Stimulated activated CD4-positive, alpha-beta T cell treated with anti-CD3 and anti-CD28 coated beads, Interleukin-4, amount 100 ng/mL, for 4 hours (primary cell): ENCODE measurements at regions not wholly inside any gene's neighbourhood (a gene's known extent, or its start where the extent isn't known, plus 50 kb on each side); places are given as distances from the start of the nearest gene placed in this dataset.

Experiments
- DNase-seq, 2 experiments: peaks; one replicate each; pipeline ENCODE4 v3.0.0-alpha.2; 2020

DNA sequence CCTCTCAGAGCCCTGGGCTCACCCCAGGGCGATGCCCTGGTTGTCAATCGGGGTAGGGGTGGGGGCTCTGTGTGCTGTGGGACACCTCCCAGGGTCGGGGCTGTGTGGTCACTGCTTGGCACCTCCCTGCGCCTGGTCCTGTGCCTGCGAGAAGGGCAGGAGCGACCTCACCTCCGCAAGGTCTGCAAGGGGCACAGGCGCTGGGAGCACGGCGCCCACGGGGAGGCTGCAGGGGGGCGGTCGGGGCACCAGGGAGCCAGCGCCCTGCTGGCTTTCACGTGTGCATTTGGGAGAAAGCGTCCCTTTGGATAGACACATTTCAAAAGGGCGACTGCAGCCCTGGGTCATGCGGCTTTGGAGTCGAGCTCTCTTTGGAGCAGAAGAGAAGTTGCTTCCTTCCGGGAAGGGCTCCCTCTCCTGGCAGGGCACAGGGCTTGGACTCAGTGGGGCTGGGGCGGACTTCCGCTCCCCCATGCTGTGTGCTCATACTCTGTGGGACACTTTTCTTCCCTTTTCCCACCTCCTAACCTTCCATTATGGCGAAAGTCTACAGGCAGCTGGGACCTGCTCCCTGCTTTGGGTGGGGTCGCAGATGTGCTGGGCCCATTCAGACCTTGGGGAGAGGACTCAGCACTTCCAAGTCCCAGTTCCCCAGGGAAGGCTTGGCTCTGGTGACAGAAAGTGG is 52.9 kb upstream of the SLC28A3 start:
- DNase-seq = no peak

DNA sequence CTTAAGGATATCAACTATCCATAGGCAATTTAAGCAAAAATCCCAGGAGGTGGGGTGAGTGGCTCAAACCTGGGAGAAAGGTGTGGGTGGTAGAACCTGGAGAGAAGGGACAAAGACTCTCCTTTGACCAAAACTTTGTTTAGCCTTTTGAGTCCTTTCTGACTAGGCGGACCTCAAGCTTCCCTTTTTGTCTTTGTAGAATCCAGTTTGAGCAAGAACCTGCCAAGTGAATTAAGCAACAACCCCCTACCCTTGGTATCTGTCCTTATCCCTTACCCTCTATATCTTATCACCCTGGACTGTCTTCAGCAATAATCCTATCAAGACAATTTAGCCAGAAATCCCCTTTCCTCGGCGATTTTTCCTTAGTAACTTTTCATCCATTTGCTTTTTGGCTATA is 53.5 kb upstream of the SLC28A3 start:
- DNase-seq = no peak

- peak; percentile 41 to 49 for DNase-seq
These were observed 56.7 kb upstream of the SLC28A3 start for GRCh38 chr9:84397151-84397728.

GRCh38 chr9:84397822-84398221 is 57.3 kb upstream of the SLC28A3 start:
- no peak for DNase-seq

DNA sequence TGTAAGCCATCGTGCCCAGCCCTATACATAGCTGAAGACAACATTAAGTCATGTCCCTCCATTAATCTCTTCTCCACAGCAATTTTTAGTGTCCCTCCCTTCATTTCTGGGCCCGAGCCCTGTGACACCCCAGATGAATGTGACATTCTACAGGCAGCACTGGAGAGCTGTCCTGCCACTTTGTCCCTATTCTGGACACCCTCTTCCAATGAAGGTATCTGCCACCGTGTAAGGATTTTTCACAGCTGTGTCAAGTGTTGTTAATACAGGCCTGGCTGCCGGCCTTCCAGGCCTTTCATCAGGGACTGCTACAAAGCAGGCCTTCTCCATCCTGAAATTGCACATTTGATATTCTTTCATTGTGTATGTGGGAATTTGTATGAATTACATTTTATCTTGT is 62.0 kb upstream of the SLC28A3 start:
- no peak for DNase-seq

DNA sequence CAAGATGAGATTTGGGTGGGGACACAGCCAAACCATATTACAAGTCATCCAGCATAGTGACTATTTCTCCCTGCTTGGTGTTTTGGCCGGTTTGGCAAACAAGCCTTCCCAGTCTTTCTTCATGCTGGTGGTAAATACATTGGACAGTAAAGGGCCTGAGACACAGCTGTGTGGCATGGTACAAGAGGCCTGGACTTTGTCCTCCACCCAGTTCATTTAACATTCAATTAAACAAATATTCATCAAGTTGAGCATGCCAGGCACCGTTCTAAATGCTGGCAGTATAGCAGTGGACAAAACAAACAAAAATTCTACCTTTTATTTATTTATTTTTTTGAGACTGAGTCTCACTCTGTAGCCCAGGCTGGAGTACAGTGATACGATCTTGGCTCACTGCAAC is 62.7 kb upstream of the SLC28A3 start:
- DNase-seq = no peak

DNA sequence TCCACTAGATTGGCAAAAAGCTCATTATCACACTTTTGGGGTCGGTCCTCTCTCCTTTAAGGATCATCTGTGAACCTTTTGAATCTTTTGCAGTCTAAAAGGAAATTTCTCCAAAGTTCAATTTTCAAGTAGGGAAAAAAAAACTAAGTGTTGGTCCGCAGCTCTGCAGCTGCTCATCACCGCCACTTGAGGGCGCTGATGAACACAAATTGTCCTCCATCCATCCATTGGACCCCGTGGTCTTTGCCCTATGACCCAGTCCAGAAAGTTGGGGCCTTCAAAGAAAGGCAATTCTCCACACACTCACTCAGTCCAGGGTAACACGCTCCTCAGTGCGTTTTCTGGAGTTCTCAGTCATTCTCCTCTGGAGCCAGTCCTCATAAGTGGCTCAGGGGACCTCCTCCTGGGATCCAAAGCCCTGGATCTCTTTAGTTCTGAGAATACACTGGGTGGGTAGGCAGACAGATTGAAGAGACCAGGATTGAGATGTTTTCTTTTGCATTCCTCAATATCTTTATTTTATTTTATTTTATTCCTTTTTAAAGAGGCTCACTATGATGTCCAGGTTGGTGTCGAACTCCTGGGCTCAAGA is 63.6 kb upstream of the SLC28A3 start:
- DNase-seq = no peak

GRCh38 chr9:84405667-84406066 is 65.1 kb upstream of the SLC28A3 start:
- DNase-seq = no peak

DNA sequence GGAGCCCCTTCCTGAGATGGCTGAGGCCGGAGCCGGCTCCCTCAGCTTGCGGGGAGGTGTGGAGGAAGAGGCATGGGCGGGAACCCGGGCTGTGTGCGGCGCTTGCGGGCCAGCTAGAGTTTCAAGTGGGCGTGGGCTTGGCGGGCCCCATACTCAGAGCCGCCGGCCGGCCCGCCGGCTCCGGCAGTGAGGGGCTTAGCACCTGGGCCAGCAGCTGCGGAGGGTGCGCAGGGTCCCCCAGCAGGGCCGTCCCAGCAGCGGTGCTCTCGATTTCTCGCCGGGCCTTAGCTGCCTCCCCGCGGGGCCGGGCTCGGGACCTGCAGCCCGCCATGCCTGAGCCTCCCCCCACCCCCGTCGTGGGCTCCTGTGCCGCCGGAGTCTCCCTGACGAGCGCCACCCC is 67.9 kb upstream of the SLC28A3 start:
- DNase-seq = no peak

- no peak for DNase-seq
These were observed 71.2 kb upstream of the SLC28A3 start for GRCh38 chr9:84411683-84412267.

DNA sequence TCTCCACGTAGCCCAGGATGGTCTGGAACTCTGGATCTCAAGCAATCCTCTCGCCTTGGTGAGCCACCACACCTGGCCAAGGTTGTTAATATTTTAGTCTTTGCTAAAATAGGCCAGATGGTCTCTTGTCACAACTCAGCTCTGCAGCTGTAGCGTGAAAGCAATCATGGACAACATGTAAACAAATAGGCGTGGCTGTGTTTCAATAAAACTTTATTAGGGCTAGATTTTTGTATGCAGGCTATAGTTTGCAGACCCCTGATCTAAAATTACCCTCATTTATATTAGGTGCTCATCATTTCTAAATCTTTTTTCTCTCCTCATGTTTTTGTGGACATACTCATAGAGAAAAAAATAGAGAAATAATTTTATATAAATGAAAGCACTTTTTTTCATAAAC is 72.1 kb upstream of the SLC28A3 start:
- DNase-seq = no peak

DNA sequence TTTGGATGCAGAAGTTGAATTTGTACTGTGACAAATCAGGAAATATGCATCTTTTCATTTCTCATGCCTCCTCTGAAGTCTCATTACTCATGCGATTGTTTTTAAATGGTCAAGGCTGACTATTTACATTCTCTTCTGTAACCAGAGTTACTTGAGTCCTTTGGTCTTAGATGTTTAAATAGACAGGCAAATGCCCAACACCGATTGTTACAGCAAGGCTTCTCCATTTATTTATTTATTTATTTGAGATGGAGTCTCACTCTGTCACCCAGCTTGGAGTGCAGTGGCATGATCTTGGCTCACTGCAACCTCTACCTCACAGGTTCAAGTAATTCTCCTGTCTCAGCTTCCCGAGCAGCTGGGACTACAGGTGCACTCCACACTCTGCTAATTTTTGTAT is 72.7 kb upstream of the SLC28A3 start:
- no peak for DNase-seq

GRCh38 chr9:84419031-84419602 is 78.6 kb upstream of the SLC28A3 start:
- no peak for DNase-seq

DNA sequence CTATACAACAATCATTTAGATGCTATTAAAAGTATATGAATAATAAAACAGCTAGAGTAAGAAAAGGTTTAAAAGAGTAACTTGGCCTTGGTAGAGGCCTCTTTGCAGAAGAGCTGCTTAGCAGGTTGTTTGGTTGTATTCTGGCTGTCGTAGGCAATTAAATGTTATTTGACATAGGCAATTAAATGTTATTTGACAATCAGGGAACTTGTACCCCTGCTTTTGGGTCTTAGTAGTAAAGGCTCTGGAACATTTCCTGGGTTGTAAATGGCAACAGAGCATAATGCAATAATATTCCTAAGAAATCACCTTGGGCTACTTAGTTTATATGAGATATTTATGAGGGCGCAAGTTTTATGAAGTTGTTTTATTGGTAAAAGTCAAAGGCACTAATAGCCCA is 84.4 kb upstream of the SLC28A3 start:
- DNase-seq = no peak

GRCh38 chr9:84432746-84433145 is 92.2 kb upstream of the SLC28A3 start:
- no peak for DNase-seq

DNA sequence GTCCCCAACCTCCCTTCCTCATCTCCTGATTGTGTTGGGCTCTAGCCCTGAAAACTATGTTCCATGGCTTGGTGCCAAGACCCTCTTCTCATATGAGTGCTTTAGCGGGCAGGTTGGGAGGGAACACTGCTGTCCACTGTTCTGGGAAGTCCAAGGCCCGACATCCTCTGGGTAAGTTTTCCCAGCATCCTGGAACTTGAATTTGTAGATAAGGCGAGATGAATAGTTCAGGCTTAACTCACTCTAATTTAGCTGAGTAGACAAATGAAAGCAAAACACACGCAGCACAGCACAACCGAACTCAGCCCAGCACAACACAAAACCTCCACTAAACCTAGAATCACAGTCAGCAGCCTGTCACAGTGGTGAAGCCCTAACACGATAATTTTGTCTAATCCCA is 95.3 kb upstream of the SLC28A3 start:
- no peak for DNase-seq

DNA sequence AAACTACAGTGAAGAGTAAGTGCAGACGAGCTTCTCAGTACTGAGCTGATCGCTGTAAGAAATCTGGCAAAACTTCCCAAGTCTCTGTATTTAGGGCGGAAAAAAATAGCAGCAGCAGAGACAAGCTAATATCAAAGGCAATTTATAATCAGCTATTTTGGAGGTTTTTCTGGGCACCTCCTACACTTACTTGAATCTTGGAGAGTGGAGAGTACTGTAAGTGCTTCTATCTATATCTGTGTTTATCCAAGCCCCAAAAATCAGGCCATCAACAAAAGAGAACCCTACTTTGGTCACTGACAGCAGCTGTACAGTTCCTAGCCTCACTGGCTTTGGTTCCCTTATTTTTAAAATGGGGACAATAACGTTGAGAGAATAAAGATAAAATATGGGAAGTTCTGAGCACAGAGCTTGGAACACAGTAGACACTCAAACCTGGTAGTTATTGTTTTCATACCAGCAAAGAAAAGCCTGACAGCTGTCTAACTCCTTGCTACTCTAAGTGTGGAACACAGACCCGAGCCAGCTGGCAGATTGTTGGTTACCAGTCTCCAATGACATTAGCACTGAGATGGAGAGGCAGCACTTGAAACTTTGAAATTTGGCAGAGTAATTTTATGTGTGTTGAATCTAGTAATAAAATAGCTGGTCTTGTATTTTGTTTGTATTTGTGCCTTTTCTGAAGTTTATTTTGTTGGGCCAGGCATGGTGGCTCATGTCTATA is 96.0 kb upstream of the SLC28A3 start:
- DNase-seq = no peak

GRCh38 chr9:84438391-84438790 is 97.8 kb upstream of the SLC28A3 start:
- no peak for DNase-seq

- DNase-seq = no peak
These were observed 98.7 kb upstream of the SLC28A3 start for GRCh38 chr9:84439250-84439649.

DNA sequence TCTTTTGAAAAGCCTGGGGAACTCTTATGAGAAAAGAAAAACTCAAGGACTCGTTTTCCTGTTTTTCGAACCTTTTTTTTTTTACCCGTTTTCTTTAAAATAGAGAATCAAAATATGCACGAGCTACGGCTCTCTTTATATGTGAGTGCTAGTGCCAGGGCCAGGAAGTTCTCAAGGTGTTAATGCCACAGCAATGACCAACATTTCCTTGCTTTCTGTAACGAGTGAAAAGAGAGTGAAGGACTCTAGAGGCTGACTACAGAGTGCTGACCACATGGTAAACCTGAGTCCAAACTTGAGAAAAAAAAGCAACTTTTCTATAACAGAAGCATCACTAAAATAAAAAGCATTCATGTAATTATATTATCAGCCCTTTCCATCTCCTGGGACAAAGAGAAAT is 102.2 kb upstream of the SLC28A3 start:
- DNase-seq = no peak

DNA sequence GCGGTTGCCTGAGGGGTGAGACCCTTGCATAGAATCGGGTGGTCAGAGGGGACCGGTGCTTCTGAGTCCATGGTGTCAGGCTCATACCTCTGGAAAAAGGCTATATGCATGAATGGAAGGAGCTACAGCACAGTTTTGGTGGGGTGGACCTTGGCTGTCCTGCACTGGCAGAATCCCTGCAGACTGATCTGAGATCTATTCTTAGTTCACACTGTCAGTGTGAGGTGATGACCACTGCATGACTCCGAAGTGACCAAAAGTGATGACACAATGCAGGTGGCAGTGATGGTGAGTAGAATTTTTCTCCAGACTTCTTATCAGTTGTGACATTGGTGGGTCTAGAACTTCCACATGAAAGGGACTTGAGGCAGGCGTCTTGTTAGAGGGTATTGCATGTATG is 105.2 kb upstream of the SLC28A3 start:
- DNase-seq = no peak

DNA sequence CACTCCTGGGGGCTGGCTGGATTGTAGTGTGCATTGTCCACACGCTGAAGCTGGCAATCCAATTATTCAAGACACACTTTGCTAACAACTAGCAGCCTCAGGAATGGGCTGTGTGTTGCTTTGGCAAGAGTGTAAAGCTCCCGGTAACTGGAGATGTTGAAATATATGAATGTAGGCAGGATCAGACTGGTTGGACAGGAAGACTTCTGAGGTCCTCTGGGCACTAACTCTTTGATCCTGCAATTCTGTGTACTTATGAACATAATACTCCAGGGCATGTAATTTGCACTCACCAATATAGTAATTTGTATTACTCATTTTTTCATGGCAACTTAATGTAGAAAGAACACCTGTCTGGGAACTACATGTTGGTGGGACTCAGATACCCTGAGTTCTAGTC is 106.7 kb upstream of the SLC28A3 start:
- DNase-seq = no peak

GRCh38 chr9:84450029-84450428 is 109.5 kb upstream of the SLC28A3 start:
- DNase-seq = no peak
